Body of pancreas (tissue), 4 donors: ENCODE measurements at regions not wholly inside any gene's neighbourhood (a gene's known extent, or its start where the extent isn't known, plus 50 kb on each side); places are given as distances from the start of the nearest gene placed in this dataset.

ENCODE experiments used
- ATAC-seq: fragments of 150-250 bp; one replicate; pipeline ENCODE4 v1.9.1; 2016
- DNase-seq, 4 donors: peaks; one replicate each; pipeline ENCODE4 v3.0.0-alpha.2; 2019
- H3K27ac ChIP-seq, 4 donors: fragments of 200-600 bp; sonication (generic); 1 replicate in 3 of 4; 2 replicates in 1 of 4; pipeline versions ENCODE4 v1.5.1 to v1.6.1; 2016 to 2019; ENCODE audit warnings: mild to moderate bottlenecking in 1 of 4, mixed read lengths in 1 of 4, moderate library complexity in 1 of 4
- H3K27me3 ChIP-seq, 2 donors: fragments of 200-600 bp; sonication (generic); one replicate each; pipeline ENCODE4 v1.6.0; 2016; ENCODE audit warnings: mild to moderate bottlenecking in 1 of 2
- H3K36me3 ChIP-seq, 2 donors: fragments of 200-600 bp; sonication (generic); replicated peaks in 1 of 2; 2 replicates each; pipeline ENCODE4 v1.5.1; 2016; ENCODE audit warnings: low read depth in 2 of 2; ENCODE audit not compliant: insufficient read depth in 1 of 2
- H3K4me1 ChIP-seq: fragments of 200-600 bp; sonication (generic); one replicate; pipeline ENCODE4 v1.6.0; 2016
- H3K4me3 ChIP-seq, 2 donors: fragments of 200-600 bp; sonication (generic); 1 replicate in 1 of 2; 2 replicates in 1 of 2; pipeline ENCODE4 v1.5.1; 2016 to 2019
- H3K9me3 ChIP-seq, 3 donors: fragments of 200-600 bp; sonication (generic); 1 replicate in 2 of 3; 2 replicates in 1 of 3; pipeline ENCODE4 v1.5.1; 2016
- CTCF ChIP-seq, 7 experiments: fragments of 450-650 bp in 4 of 7; fragments of 200-600 bp in 3 of 7; sonication (generic) in 3 of 7; IDR thresholded peaks; one replicate each; pipeline ENCODE4 v1.5.1; 2016 to 2019; ENCODE audit warnings: antibody characterized with exemption in 7 of 7
- POLR2A ChIP-seq, 3 donors: fragments of 450-650 bp; IDR thresholded peaks; one replicate each; pipeline ENCODE4 v1.6.1; 2016; ENCODE audit warnings: antibody characterized with exemption in 3 of 3, mild to moderate bottlenecking in 2 of 3
- WGBS, 2 donors: methylation state at CpG; one replicate each; pipeline ENCODE4 v1.1.5; 2017; 5-methylcytosine and 5-hydroxymethylcytosine counted together
- intact Hi-C: fragments of 100-400 bp; cut with DNase I; formaldehyde crosslinking; loops from one replicate; pipeline ENCODE4 v1.15.1; 2023

GRCh38 chr5:77828445-77828844 is 52.3 kb upstream of the TBCA start:
- Histone ChIP-seq H3K4me1 (no peaks in the 10 kb centered on the region), H3K9me3 (no peaks in the 10 kb centered on the region), H3K4me3 (no peak overlapping the region), H3K27ac (no peak overlapping the region), H3K27me3 (peaks cover 0 to 3% of the 10 kb centered on the region in 2 donors), H3K36me3 (no peaks in the 10 kb centered on the region)
- 78 to 81% methylated on average over 3 of the region's 3 CpGs for WGBS, 2 donors
- no peak for TF ChIP-seq CTCF (IDR thresholded peaks at IDR 0.05)
- no peak for TF ChIP-seq POLR2A (IDR thresholded peaks at IDR 0.05)
- DNase-seq (no peak), ATAC-seq (no peak)
- intact Hi-C loops = no loop called here
